ENCODE measurements at regions not wholly inside any gene's neighbourhood (a gene's known extent, or its start where the extent isn't known, plus 50 kb on each side); places are given as distances from the start of the nearest gene placed in this dataset.
"Not testable (repeated sequence)": the region's sequence is repeated elsewhere in the genome, so short reads cannot be mapped to it uniquely, and the experiment has no call there.

- Mint-ChIP-seq H3K27me3 (ENCODE audit: low read depth) (no peaks in the 10 kb centered on the region; the same call in 1 of the 2 replicates), H3K27ac (no peak overlapping the region), H3K36me3 (ENCODE audit: insufficient read depth in 1 of 3, low read depth in 3 of 3) (peaks cover 14 to 37% (median 27%) of the 10 kb centered on the region in 3 experiments; a peak in 6 of 7 replicates), H3K4me1 (no peaks in the 10 kb centered on the region), H3K4me3 (no peak overlapping the region), H3K9me3 (peaks cover 97 to 100% of the 10 kb centered on the region in 2 experiments)
- DNase-seq, result no peak
- no CpG with 5 or more reads among the region's 32 CpGs for WGBS (ENCODE audit: extremely low coverage, insufficient read length, low lambda C conversion rate)
- Histone ChIP-seq H4K20me1 (ENCODE audit: control insufficient read depth, insufficient read depth, insufficient read length) (no peaks in the 10 kb centered on the region), H3K4me1 (ENCODE audit: insufficient read depth, low read length) (no peaks in the 10 kb centered on the region), H3K14ac (ENCODE audit: insufficient read depth, low read length) (no peak overlapping the region), H4K91ac (ENCODE audit: insufficient read length, low read depth, low read length) (no peak overlapping the region), H3K9ac (ENCODE audit: extremely low read depth, insufficient read length, low read length) (no peak overlapping the region), H3K56ac (ENCODE audit: insufficient read length, low read depth, low read length) (no peak overlapping the region), H2AK5ac (ENCODE audit: insufficient read length, low read length) (no peak overlapping the region), H3K27me3 (ENCODE audit: insufficient read depth, low read length) (no peaks in the 10 kb centered on the region), H3K23me2 (ENCODE audit: insufficient read length, low read depth, low read length, poor library complexity, severe bottlenecking) (no peaks in the 10 kb centered on the region), H2BK12ac (ENCODE audit: insufficient read length, low read depth, low read length) (no peak overlapping the region), H2BK20ac (ENCODE audit: low read depth, low read length, poor library complexity, severe bottlenecking) (no peak overlapping the region), H3K79me2 (ENCODE audit: insufficient read depth, low read length) (no peaks in the 10 kb centered on the region), H4K8ac (replicated peaks; ENCODE audit: insufficient read length, low read depth, low read length) (no peak overlapping the region), H4K5ac (ENCODE audit: insufficient read length, low read depth, low read length) (no peak overlapping the region), H3K23ac (ENCODE audit: insufficient read length, low read depth, low read length) (no peak overlapping the region), H2AFZ (ENCODE audit: low read length) (no peak overlapping the region), H2BK5ac (ENCODE audit: insufficient read length, low read length) (no peak overlapping the region), H3K9me3 (ENCODE audit: control insufficient read depth, low read depth, low read length) (peaks cover 88% of the 10 kb centered on the region), H3K18ac (ENCODE audit: insufficient read length, low read depth, low read length) (no peak overlapping the region), H3T11ph (ENCODE audit: low read length) (no peak overlapping the region), H3K4me2 (ENCODE audit: insufficient read depth, insufficient read length, low read length) (no peak overlapping the region), H3K79me1 (ENCODE audit: insufficient read depth, low read depth, low read length, poor library complexity, severe bottlenecking) (no peaks in the 10 kb centered on the region), H2BK120ac (ENCODE audit: low read depth, low read length, poor library complexity, severe bottlenecking) (no peak overlapping the region), H3K27ac (ENCODE audit: insufficient read length, low read depth, low read length) (no peak overlapping the region), H3K4ac (ENCODE audit: low read depth, low read length) (no peak overlapping the region), H2BK15ac (ENCODE audit: low read depth, low read length) (no peak overlapping the region)
- no peak for TF ChIP-seq CTCF (conservative IDR thresholded peaks at IDR 0.05)
Observed at GRCh38 chr13:19117913-19118739, 63.5 kb downstream of the TUBA3C start.

DNA sequence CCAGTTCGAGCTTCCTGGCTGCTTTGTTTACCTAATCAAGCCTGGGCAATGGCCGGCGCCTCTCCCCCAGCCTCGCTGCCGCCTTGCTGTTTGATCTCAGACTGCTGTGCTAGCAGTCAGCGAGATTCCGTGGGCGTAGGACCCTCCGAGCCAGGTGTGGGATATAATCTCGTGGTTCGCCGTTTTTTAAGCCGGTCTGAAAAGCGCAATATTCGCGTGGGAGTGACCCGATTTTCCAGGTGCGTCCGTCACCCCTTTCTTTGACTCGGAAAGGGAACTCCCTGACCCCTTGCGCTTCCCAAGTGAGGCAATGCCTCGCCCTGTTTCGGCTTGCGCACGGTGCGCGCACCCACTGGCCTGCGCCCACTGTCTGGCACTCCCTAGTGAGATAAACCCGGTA is 72.4 kb downstream of the TUBA3C start:
- H3K27ac ChIP-seq (ENCODE audit: insufficient read length, low read depth, low read length); H4K8ac ChIP-seq (replicated peaks; ENCODE audit: insufficient read length, low read depth, low read length); H3K18ac ChIP-seq (ENCODE audit: insufficient read length, low read depth, low read length); H3K4me3 Mint-ChIP-seq; H3K4me1 Mint-ChIP-seq; H2BK5ac ChIP-seq (ENCODE audit: insufficient read length, low read length); H3K23me2 ChIP-seq (ENCODE audit: insufficient read length, low read depth, low read length, poor library complexity, severe bottlenecking); H3K79me1 ChIP-seq (ENCODE audit: insufficient read depth, low read depth, low read length, poor library complexity, severe bottlenecking); H3K9ac ChIP-seq (ENCODE audit: extremely low read depth, insufficient read length, low read length); H2BK120ac ChIP-seq (ENCODE audit: low read depth, low read length, poor library complexity, severe bottlenecking); H2AK5ac ChIP-seq (ENCODE audit: insufficient read length, low read length); H3K27me3 Mint-ChIP-seq (ENCODE audit: low read depth); H4K5ac ChIP-seq (ENCODE audit: insufficient read length, low read depth, low read length); H3K27ac Mint-ChIP-seq; H4K91ac ChIP-seq (ENCODE audit: insufficient read length, low read depth, low read length); H3K14ac ChIP-seq (ENCODE audit: insufficient read depth, low read length); H3K56ac ChIP-seq (ENCODE audit: insufficient read length, low read depth, low read length); H3K4ac ChIP-seq (ENCODE audit: low read depth, low read length); H2BK15ac ChIP-seq (ENCODE audit: low read depth, low read length); H3K4me2 ChIP-seq (ENCODE audit: insufficient read depth, insufficient read length, low read length); H3K79me2 ChIP-seq (ENCODE audit: insufficient read depth, low read length); H2BK12ac ChIP-seq (ENCODE audit: insufficient read length, low read depth, low read length); H3K4me1 ChIP-seq (ENCODE audit: insufficient read depth, low read length); H3T11ph ChIP-seq (ENCODE audit: low read length); DNase-seq; H3K27me3 ChIP-seq (ENCODE audit: insufficient read depth, low read length); H2BK20ac ChIP-seq (ENCODE audit: low read depth, low read length, poor library complexity, severe bottlenecking); H2AFZ ChIP-seq (ENCODE audit: low read length); H4K20me1 ChIP-seq (ENCODE audit: control insufficient read depth, insufficient read depth, insufficient read length); H3K23ac ChIP-seq (ENCODE audit: insufficient read length, low read depth, low read length): not testable (repeated sequence)
- no CpG with 5 or more reads among the region's 29 CpGs for WGBS (ENCODE audit: extremely low coverage, insufficient read length, low lambda C conversion rate)
- Mint-ChIP-seq H3K9me3 (peaks cover 52 to 58% of the 10 kb centered on the region in 2 experiments), H3K36me3 (ENCODE audit: insufficient read depth in 1 of 3, low read depth in 3 of 3) (peaks cover 5 to 20% (median 13%) of the 10 kb centered on the region in 3 experiments; a peak in 6 of 7 replicates)
- peaks cover 27% of the 10 kb centered on the region for H3K9me3 ChIP-seq (ENCODE audit: control insufficient read depth, low read depth, low read length)
